ENCODE measurements at regions not wholly inside any gene's neighbourhood (a gene's known extent, or its start where the extent isn't known, plus 50 kb on each side); places are given as distances from the start of the nearest gene placed in this dataset.

- DNase-seq: no peak
Measured at GRCh38 chr5:110150199-110150598, 460.5 kb downstream of the MAN2A1 start.

- DNase-seq: no peak
Measured at GRCh38 chr5:110159202-110159601, 469.5 kb downstream of the MAN2A1 start.

- no peak for DNase-seq
Measured at GRCh38 chr5:110161162-110161561, 471.4 kb downstream of the MAN2A1 start.

GRCh38 chr5:110165366-110165765 lies 475.6 kb downstream of the MAN2A1 start:
- DNase-seq: no peak

- DNase-seq: no peak
Measured at GRCh38 chr5:110167384-110167783, 477.7 kb downstream of the MAN2A1 start.

- DNase-seq: no peak
Measured at GRCh38 chr5:110169461-110169860, 479.7 kb downstream of the MAN2A1 start.

GRCh38 chr5:110177729-110178128 lies 488.0 kb downstream of the MAN2A1 start:
- no peak for DNase-seq

- DNase-seq: no peak
Measured at GRCh38 chr5:110179321-110179720, 489.6 kb downstream of the MAN2A1 start.

GRCh38 chr5:110194191-110194590 lies 504.5 kb downstream of the MAN2A1 start:
- DNase-seq: no peak

- DNase-seq: peak; percentile 85
Measured at GRCh38 chr5:110195288-110195687, 505.6 kb downstream of the MAN2A1 start.

GRCh38 chr5:110201791-110202190 lies 512.1 kb downstream of the MAN2A1 start:
- no peak for DNase-seq

- no peak for DNase-seq
Measured at GRCh38 chr5:110203661-110204060, 513.9 kb downstream of the MAN2A1 start.

GRCh38 chr5:110209401-110209800 lies 517.1 kb downstream of the TMEM232 start:
- no peak for DNase-seq

- no peak for DNase-seq
Measured at GRCh38 chr5:110218981-110219380, 507.5 kb downstream of the TMEM232 start.

GRCh38 chr5:110219769-110220168 lies 506.7 kb downstream of the TMEM232 start:
- no peak for DNase-seq

GRCh38 chr5:110221036-110221435 lies 505.4 kb downstream of the TMEM232 start:
- DNase-seq: no peak

- no peak for DNase-seq
Measured at GRCh38 chr5:110224050-110224449, 502.4 kb downstream of the TMEM232 start.

GRCh38 chr5:110225949-110226348 lies 500.5 kb downstream of the TMEM232 start:
- no peak for DNase-seq

- DNase-seq: no peak
Measured at GRCh38 chr5:110239786-110240185, 486.7 kb downstream of the TMEM232 start.

GRCh38 chr5:110242950-110243349 lies 483.5 kb downstream of the TMEM232 start:
- DNase-seq: no peak

GRCh38 chr5:110248921-110249320 lies 477.6 kb downstream of the TMEM232 start:
- DNase-seq: no peak

GRCh38 chr5:110250355-110250754 lies 476.1 kb downstream of the TMEM232 start:
- DNase-seq: no peak

- no peak for DNase-seq
Measured at GRCh38 chr5:110250755-110251154, 475.7 kb downstream of the TMEM232 start.

GRCh38 chr5:110251366-110251765 lies 475.1 kb downstream of the TMEM232 start:
- DNase-seq: no peak

- no peak for DNase-seq
Measured at GRCh38 chr5:110255194-110255593, 471.3 kb downstream of the TMEM232 start.

GRCh38 chr5:110256298-110256697 lies 470.2 kb downstream of the TMEM232 start:
- no peak for DNase-seq
